ENCODE measurements at regions not wholly inside any gene's neighbourhood (a gene's known extent, or its start where the extent isn't known, plus 50 kb on each side); places are given as distances from the start of the nearest gene placed in this dataset.

DNA sequence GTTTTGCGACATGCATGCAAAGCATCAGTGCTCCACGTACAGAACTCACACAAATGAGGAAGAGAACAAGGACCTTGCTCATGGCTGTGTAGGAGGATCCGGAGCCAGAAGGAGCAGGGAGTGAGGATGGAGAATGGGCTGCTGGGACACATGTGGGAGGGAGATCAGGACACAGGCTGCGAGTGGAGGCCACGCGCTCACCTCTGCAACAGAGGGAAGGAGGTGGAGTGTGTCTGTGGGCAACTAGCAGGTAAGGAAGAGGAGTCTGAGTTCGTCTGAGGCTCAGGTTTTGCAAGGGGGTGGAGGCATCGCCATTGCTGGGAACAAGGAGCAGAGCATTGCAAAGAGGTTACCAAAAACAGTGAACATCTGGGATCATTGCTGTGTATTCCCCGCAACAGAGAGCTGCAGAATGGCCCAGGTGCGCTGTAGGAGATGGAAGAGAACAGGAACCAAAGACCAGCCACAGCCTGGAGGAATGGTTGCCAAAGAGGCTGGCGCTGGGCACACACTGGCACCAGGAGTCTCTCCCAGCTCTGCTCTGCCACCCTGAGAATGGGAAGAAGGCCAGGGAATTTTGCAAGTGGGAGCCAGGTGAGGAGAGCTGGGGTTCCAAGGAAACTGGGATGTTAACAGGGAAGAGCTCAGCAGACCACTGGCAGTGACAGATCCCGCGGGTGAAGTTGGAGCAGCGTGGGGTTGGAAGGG, 90.0 kb upstream of the RPS6KA2 start:
- no peak for FAIRE-seq
- Histone ChIP-seq H2AFZ (ENCODE audit: control insufficient read depth, low read length) (no peak overlapping the region), H4K20me1 (ENCODE audit: control insufficient read depth, extremely low read depth, insufficient read depth, low read length) (no peaks in the 10 kb centered on the region), H3K4me1 (ENCODE audit: control insufficient read depth, extremely low read depth, insufficient read depth, low read length) (no peaks in the 10 kb centered on the region), H3K4me3 (ENCODE audit: control insufficient read depth in 2 of 3, extremely low read depth in 1 of 3, insufficient read depth in 2 of 3, low read depth in 1 of 3, low read length in 3 of 3) (no peak overlapping the region), H3K9me3 (ENCODE audit: control insufficient read depth, low read depth, low read length) (no peaks in the 10 kb centered on the region), H3K9me1 (ENCODE audit: control insufficient read depth, extremely low read depth, insufficient read depth, low read length) (no peaks in the 10 kb centered on the region), H3K36me3 (ENCODE audit: control insufficient read depth in 2 of 2, extremely low read depth in 1 of 2, insufficient read depth in 2 of 2, low read length in 2 of 2) (no peaks in the 10 kb centered on the region), H3K79me2 (ENCODE audit: control insufficient read depth, insufficient read depth, low read length) (no peaks in the 10 kb centered on the region), H3K27ac (ENCODE audit: control insufficient read depth, insufficient read depth, low read length) (no peak overlapping the region), H3K27me3 (ENCODE audit: control insufficient read depth, extremely low read depth, insufficient read depth, low read length) (no peaks in the 10 kb centered on the region), H3K9ac (ENCODE audit: control insufficient read depth, extremely low read depth, insufficient read depth, low read length) (no peak overlapping the region), H3K4me2 (ENCODE audit: control insufficient read depth, extremely low read depth, insufficient read depth, low read depth, low read length) (no peak overlapping the region)
- DNase-seq (ENCODE audit: low read depth, low spot score): no peak
- dilution Hi-C loops (cut with MboI; ENCODE audit: extremely low pct_ligation_motif_present, low sequenced_read_pairs): no loop called here
- no peak for TF ChIP-seq EZH2 (IDR thresholded peaks at IDR 0.05; ENCODE audit: low read length)
- TF ChIP-seq CTCF (optimal IDR thresholded peaks at IDR 0.05 in 1 of 3, IDR thresholded peaks at IDR 0.05 in 1 of 3, conservative IDR thresholded peaks at IDR 0.05 in 1 of 3; ENCODE audit: extremely low read depth in 1 of 3, insufficient read depth in 2 of 3, low read length in 3 of 3): no peak

GRCh38 chr6:166715992-166716391, 88.9 kb upstream of the RPS6KA2 start:
- Histone ChIP-seq H3K9me1 (ENCODE audit: control insufficient read depth, extremely low read depth, insufficient read depth, low read length) (no peaks in the 10 kb centered on the region), H3K4me3 (ENCODE audit: control insufficient read depth in 2 of 3, extremely low read depth in 1 of 3, insufficient read depth in 2 of 3, low read depth in 1 of 3, low read length in 3 of 3) (no peak overlapping the region), H3K79me2 (ENCODE audit: control insufficient read depth, insufficient read depth, low read length) (no peaks in the 10 kb centered on the region), H2AFZ (ENCODE audit: control insufficient read depth, low read length) (no peak overlapping the region), H3K4me2 (ENCODE audit: control insufficient read depth, extremely low read depth, insufficient read depth, low read depth, low read length) (no peak overlapping the region), H4K20me1 (ENCODE audit: control insufficient read depth, extremely low read depth, insufficient read depth, low read length) (no peaks in the 10 kb centered on the region), H3K27me3 (ENCODE audit: control insufficient read depth, extremely low read depth, insufficient read depth, low read length) (no peaks in the 10 kb centered on the region), H3K9me3 (ENCODE audit: control insufficient read depth, low read depth, low read length) (no peaks in the 10 kb centered on the region), H3K4me1 (ENCODE audit: control insufficient read depth, extremely low read depth, insufficient read depth, low read length) (no peaks in the 10 kb centered on the region), H3K9ac (ENCODE audit: control insufficient read depth, extremely low read depth, insufficient read depth, low read length) (no peak overlapping the region), H3K36me3 (ENCODE audit: control insufficient read depth in 2 of 2, extremely low read depth in 1 of 2, insufficient read depth in 2 of 2, low read length in 2 of 2) (no peaks in the 10 kb centered on the region), H3K27ac (ENCODE audit: control insufficient read depth, insufficient read depth, low read length) (no peak overlapping the region)
- dilution Hi-C loops (cut with MboI; ENCODE audit: extremely low pct_ligation_motif_present, low sequenced_read_pairs): no loop called here
- no peak for TF ChIP-seq EZH2 (IDR thresholded peaks at IDR 0.05; ENCODE audit: low read length)
- FAIRE-seq (no peak), DNase-seq (ENCODE audit: low read depth, low spot score) (no peak)

DNA sequence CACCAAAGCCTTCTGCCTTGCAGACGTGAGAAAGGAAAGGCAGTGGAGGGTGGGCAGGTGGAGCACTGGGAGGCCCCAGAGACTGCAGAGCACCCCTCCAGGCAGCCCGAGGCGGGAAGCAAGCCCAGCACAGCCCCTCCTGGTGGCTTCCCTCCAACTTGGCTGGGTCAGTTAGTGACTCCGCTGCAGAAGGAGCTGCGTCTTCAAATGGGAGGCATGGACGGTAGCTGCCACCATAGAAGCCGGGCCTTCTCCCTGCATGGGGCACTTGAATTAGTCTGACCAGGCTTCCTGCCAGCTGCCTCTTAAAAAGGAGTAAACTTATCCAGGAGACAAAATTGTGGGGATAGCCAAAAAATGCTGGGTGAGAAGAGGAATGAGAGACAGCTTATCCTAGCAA, 88.0 kb upstream of the RPS6KA2 start:
- H3K27ac ChIP-seq (ENCODE audit: control insufficient read depth, insufficient read depth, low read length): no peak overlapping the region
- H3K9me3 ChIP-seq (ENCODE audit: control insufficient read depth, low read depth, low read length): no peaks in the 10 kb centered on the region
- H3K79me2 ChIP-seq (ENCODE audit: control insufficient read depth, insufficient read depth, low read length): no peaks in the 10 kb centered on the region
- dilution Hi-C loops (cut with MboI; ENCODE audit: extremely low pct_ligation_motif_present, low sequenced_read_pairs): no loop called here
- H3K9me1 ChIP-seq (ENCODE audit: control insufficient read depth, extremely low read depth, insufficient read depth, low read length): no peaks in the 10 kb centered on the region
- no peak overlapping the region for H3K4me3 ChIP-seq (ENCODE audit: control insufficient read depth in 2 of 3, extremely low read depth in 1 of 3, insufficient read depth in 2 of 3, low read depth in 1 of 3, low read length in 3 of 3)
- H3K4me1 ChIP-seq (ENCODE audit: control insufficient read depth, extremely low read depth, insufficient read depth, low read length): no peaks in the 10 kb centered on the region
- H3K4me2 ChIP-seq (ENCODE audit: control insufficient read depth, extremely low read depth, insufficient read depth, low read depth, low read length): no peak overlapping the region
- no peaks in the 10 kb centered on the region for H3K36me3 ChIP-seq (ENCODE audit: control insufficient read depth in 2 of 2, extremely low read depth in 1 of 2, insufficient read depth in 2 of 2, low read length in 2 of 2)
- DNase-seq (ENCODE audit: low read depth, low spot score) (no peak), FAIRE-seq (no peak)
- no peaks in the 10 kb centered on the region for H4K20me1 ChIP-seq (ENCODE audit: control insufficient read depth, extremely low read depth, insufficient read depth, low read length)
- TF ChIP-seq EZH2 (IDR thresholded peaks at IDR 0.05; ENCODE audit: low read length) (no peak), CTCF (optimal IDR thresholded peaks at IDR 0.05 in 1 of 3, IDR thresholded peaks at IDR 0.05 in 1 of 3, conservative IDR thresholded peaks at IDR 0.05 in 1 of 3; ENCODE audit: extremely low read depth in 1 of 3, insufficient read depth in 2 of 3, low read length in 3 of 3) (no peak)
- no peak overlapping the region for H2AFZ ChIP-seq (ENCODE audit: control insufficient read depth, low read length)
- H3K27me3 ChIP-seq (ENCODE audit: control insufficient read depth, extremely low read depth, insufficient read depth, low read length): no peaks in the 10 kb centered on the region
- H3K9ac ChIP-seq (ENCODE audit: control insufficient read depth, extremely low read depth, insufficient read depth, low read length): no peak overlapping the region

Data from keratinocyte (primary cell).